Esophagus muscularis mucosa (tissue), 4 donors: ENCODE measurements at regions not wholly inside any gene's neighbourhood (a gene's known extent, or its start where the extent isn't known, plus 50 kb on each side); places are given as distances from the start of the nearest gene placed in this dataset.

Experiments
- CTCF ChIP-seq, 3 experiments: fragments of 200-600 bp in 2 of 3; fragments of 450-650 bp in 1 of 3; sonication (generic) in 2 of 3; IDR thresholded peaks; one replicate each; pipeline ENCODE4 v1.5.1; 2017 to 2019; ENCODE audit warnings: antibody characterized with exemption in 3 of 3, mild to moderate bottlenecking in 2 of 3, moderate library complexity in 1 of 3
- EP300 ChIP-seq: sonication (generic); formaldehyde crosslinking; IDR thresholded peaks from one replicate; pipeline ENCODE4 v1.6.1; 2017; ENCODE audit warnings: antibody characterized with exemption
- POLR2A ChIP-seq: fragments of 450-650 bp; IDR thresholded peaks from one replicate; pipeline ENCODE4 v1.6.1; 2017; ENCODE audit warnings: antibody characterized with exemption, moderate library complexity, mild to moderate bottlenecking, low read depth
- POLR2AphosphoS5 ChIP-seq, 2 donors: sonication (generic); formaldehyde crosslinking; IDR thresholded peaks; one replicate each; pipeline ENCODE4 v1.6.1; 2017; ENCODE audit warnings: antibody characterized with exemption in 2 of 2

DNA sequence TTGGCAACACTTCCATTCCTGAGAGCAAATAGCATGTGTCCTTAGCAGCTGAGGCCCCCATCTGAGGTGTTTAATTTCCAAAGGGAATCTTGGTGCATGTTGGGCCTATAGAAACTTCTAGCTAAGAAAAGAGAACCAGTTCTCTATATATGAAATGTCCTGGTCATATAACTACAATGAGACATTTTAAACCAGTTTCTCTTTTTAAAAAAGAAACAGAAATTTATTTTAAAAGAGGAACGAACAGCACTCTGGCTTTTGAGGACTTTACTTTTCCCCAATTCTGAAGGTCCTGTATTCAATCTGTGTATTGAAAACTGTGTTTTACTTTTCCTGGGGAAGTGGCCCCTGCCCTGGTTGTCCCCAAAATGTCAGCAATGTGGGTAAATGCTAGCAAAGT, 94.0 kb upstream of the FOXN2 start:
- no peak for TF ChIP-seq CTCF (IDR thresholded peaks at IDR 0.05)
- no peak for TF ChIP-seq POLR2A
- no peak for TF ChIP-seq POLR2AphosphoS5 (IDR thresholded peaks at IDR 0.05)
- TF ChIP-seq EP300, result no peak
